Hematopoietic multipotent progenitor cell treated with erythropoietin and hydrocortisone succinate and interleukin-3 and kit ligand, for 15 days (in vitro differentiated cells): ENCODE measurements at regions not wholly inside any gene's neighbourhood (a gene's known extent, or its start where the extent isn't known, plus 50 kb on each side); places are given as distances from the start of the nearest gene placed in this dataset.
"Not testable (repeated sequence)": the region's sequence is repeated elsewhere in the genome, so short reads cannot be mapped to it uniquely, and the experiment has no call there.

Experiments
- DNase-seq: peaks from one replicate; pipeline ENCODE4 v3.0.0-alpha.2; 2015; ENCODE audit warnings: low spot score

GRCh38 chr17:20387549-20387948 lies 79.8 kb downstream of the LGALS9B start:
- not testable (repeated sequence) for DNase-seq

- DNase-seq = peak; percentile 11
Measured at GRCh38 chr17:20381358-20382300, 85.7 kb downstream of the LGALS9B start.

- not testable (repeated sequence) for DNase-seq
Measured at GRCh38 chr17:20380625-20381024, 86.7 kb downstream of the LGALS9B start.

GRCh38 chr17:20379251-20379650 lies 88.1 kb downstream of the LGALS9B start:
- DNase-seq = not testable (repeated sequence)

- not testable (repeated sequence) for DNase-seq
Measured at GRCh38 chr17:20376642-20377041, 90.7 kb downstream of the LGALS9B start.

GRCh38 chr17:20375745-20376144 lies 91.6 kb downstream of the LGALS9B start:
- DNase-seq = not testable (repeated sequence)
